GM12875 (cell line): ENCODE measurements at regions not wholly inside any gene's neighbourhood (a gene's known extent, or its start where the extent isn't known, plus 50 kb on each side); places are given as distances from the start of the nearest gene placed in this dataset.

Source experiments
- H3K4me3 ChIP-seq: one replicate; pipeline ENCODE4 v1.5.1; 2011; ENCODE audit warnings: low read depth, low read length, control low read depth
- CTCF ChIP-seq: IDR thresholded peaks from 2 replicates; pipeline ENCODE4 v1.5.1; 2011; ENCODE audit warnings: low read depth, mild to moderate bottlenecking, control low read depth, inconsistent platforms, low read length, moderate library complexity, borderline replicate concordance; ENCODE audit not compliant: insufficient read depth

DNA sequence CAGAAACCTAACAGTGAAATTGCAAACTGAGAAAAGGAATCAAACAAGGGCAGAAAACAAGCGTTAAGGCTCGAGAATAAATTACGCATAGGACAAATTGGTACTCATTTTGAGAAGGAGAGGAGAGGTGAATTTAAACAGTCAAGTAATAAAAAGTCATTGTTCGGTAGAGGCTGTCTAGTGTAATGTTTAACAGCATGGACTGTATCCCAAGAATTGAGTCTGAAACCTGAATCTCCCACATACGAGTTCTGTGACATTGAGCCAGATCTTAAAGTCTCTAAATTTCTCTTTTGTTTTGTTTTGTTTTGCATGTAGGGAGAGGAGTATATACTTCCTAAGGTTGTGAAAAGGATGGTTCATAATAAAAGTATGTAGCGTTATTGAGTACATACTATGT, 216.5 kb upstream of the BTG1 start:
- no peak for TF ChIP-seq CTCF
- peak overlapping the region; percentile 12 for H3K4me3 ChIP-seq

DNA sequence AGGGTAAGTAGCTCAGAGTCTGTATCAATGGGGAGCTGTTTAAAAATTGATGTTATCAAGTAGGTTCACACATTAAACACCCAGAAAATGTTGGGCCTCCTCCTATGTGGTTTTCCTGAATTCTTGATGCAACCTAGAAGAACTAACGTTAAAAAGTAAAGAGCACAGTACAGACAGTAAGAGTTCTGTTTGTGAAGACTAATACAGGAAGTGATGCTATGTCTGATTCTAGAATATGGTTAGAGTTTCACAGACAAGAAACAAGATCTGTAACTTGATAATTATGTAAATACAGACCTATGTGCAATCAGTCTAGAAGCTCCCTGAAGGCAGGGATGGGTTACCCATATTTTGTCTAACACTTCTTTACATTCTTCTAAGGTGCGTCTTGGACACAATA, 214.9 kb upstream of the BTG1 start:
- no peak overlapping the region for H3K4me3 ChIP-seq
- TF ChIP-seq CTCF, result no peak

DNA sequence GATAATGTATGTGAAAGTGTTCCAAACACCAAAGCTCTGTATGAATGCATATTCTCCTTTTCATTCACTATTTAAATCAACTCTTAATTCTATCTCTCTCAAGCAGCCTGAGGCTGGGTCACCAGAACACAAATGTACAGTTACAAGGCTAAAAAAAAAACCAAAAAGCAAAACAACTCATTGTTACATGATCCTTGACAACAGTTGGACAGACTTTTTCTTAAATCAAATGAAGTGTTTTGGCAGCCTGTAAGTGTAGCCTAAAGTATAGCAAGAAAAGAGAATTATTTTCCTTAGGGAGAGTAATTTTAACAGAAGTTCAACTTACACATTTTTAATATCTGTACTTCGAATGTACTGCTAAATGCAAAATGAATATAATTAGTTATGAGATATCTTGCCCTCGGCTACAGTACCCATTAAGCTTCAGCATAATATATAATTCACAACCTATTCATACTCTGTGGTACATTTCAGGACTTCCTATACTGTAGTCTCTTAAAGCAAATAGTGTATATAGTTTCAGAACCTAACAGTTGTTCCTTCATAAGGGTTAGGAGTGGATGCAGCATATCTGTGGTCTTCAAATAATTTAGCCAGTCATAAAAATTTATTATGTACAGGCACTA, 214.0 kb upstream of the BTG1 start:
- no peak for TF ChIP-seq CTCF
- no peak overlapping the region for H3K4me3 ChIP-seq

- no peak overlapping the region for H3K4me3 ChIP-seq
- TF ChIP-seq CTCF, result no peak
These were observed 212.1 kb upstream of the BTG1 start for GRCh38 chr12:92357584-92358261.

DNA sequence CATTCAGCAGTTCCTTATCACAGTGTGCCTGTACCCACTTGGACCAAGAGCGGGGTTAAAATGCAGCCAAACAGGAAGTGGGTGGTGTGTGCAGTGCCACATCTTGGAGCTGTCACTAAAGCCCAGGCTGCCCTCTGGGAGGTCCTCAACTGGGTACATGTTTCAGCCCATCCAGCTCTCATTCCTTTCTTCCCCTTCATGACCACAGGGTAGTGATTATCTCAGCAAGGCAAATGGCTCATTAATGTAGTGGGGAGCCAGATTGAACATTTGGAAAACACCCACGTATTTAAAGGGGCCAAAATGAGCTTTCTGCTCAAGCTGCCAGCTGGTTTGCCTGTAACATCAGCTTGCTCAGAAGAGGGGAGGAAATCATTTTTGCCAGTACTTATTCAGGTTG, 210.8 kb upstream of the BTG1 start:
- H3K4me3 ChIP-seq, result no peak overlapping the region
- no peak for TF ChIP-seq CTCF

GRCh38 chr12:92349635-92350034, 204.0 kb upstream of the BTG1 start:
- TF ChIP-seq CTCF, result no peak

DNA sequence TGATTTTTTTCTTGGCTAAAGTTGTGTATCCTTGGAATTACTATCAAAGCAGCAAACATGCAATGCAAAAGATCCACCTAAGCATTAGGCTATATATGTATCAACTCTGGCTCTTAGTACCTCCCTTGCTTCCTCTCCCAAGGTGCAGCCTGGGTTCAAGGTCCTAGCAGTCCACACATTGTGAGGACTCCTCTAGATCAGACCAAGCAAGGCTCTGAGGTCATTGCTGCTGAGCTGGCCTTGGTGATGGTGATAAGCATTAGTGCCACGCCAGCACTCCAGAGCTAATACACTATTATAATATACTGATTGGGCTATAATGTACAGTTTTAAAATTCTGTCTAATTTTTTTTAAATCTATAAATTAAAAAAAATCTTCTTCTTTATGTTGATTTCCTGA, 196.9 kb upstream of the BTG1 start:
- TF ChIP-seq CTCF, result no peak
- H3K4me3 ChIP-seq, result no peak overlapping the region

More at GRCh38 chr12:92349635-92350034, 204.0 kb upstream of the BTG1 start:
- no peak overlapping the region for H3K4me3 ChIP-seq
